Activated gamma-delta T cell treated with Interleukin-2 at 50 U/mL for 16 hours (primary cell): ENCODE measurements at regions not wholly inside any gene's neighbourhood (a gene's known extent, or its start where the extent isn't known, plus 50 kb on each side); places are given as distances from the start of the nearest gene placed in this dataset.

Source experiments
- DNase-seq: peaks from one replicate; pipeline ENCODE4 v3.0.0-alpha.2; 2020

DNA sequence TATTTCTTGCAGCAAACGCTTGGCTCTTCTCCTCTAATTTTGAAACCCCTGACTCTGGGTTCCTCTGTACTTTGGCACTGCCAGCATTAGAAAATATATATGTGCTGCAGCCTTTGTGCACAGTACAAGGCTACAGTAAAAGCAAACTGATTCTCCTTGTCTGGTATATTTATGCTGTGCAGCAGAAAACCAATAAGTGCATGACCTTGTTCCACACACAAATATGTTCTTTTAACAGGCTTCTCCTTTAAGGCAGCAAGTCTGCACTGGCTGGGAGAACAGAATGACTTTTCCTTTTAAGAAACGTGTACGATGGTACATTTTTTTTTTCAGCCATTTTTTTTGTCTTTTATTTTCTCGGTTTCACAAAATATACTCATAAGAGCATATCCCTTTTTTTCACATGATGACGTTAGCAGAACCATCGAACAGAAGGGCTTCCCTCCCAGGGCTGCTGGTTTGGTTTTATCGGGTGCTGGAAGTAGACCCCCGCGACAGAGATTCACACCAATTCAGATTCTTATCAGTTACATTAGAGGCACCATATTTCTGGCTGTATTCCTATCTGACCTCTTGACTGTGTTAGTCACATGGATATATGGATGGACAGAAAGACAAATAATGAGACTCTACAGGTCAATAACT, 129.9 kb upstream of the ARID1B start:
- DNase-seq = no peak

- DNase-seq = no peak
Measured at GRCh38 chr6:156646496-156646895, 130.7 kb upstream of the ARID1B start.

GRCh38 chr6:156645097-156645496, 132.1 kb upstream of the ARID1B start:
- DNase-seq = no peak

- no peak for DNase-seq
Measured at GRCh38 chr6:156639009-156639721, 138.0 kb upstream of the ARID1B start.

DNA sequence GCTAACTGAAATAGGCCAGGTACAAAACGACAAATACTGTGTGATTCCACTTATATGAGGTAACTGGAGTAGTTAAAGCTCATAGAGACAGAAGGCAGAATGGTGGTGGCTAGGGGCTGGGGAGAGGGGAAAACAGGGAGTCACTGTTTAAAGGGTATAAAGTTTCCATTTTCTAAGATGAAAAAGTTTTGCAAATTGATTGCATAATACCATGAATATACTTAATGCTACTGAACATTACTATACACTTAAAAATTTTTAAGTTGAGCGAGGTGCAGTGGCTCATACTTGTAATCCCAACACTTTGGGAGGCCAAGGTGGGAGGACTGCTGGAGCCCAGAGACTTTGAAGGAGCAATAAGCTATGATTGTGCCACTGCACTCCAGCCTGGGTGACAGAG, 138.6 kb upstream of the ARID1B start:
- no peak for DNase-seq

GRCh38 chr6:156634951-156635371, 142.2 kb upstream of the ARID1B start:
- no peak for DNase-seq

DNA sequence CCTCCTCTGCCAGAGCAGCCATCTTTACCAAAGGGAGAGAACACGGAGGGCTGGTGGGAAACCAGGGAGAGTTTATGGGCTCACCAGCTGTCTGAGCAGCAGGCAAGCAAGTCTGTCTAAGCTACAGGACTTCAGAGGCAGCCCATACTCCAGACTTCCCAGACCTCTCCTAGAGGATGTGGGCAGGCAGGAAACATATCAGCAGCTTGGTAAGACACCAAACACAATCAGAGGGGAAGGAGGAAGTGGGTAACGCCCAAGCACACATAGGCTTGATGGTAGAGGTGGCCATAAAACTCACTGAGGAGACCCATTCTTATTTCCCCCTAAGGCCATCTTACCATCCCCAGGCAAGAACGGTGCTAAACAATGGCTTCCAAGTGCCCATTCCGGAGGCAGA, 143.1 kb upstream of the ARID1B start:
- no peak for DNase-seq

DNA sequence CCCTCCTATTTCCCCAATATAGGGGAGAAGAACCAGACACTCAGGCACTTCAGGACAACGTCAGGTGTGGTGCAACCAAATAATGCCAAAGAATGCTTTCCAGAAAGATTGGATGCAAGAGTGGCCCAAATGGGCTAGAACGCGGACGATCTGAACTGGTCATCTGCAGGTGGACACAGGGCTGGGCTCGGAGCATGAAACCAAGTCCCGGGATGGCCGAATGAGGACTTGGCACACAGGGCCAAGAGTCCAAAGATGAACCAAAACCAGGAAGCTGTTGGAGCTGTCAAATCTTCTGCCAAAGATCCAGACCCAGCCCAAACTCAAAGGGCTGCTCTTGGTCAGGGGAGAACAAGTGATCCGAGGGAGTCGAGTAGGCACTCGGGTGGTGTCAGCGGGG, 143.9 kb upstream of the ARID1B start:
- no peak for DNase-seq

GRCh38 chr6:156630613-156631302, 146.4 kb upstream of the ARID1B start:
- no peak for DNase-seq

- DNase-seq = no peak
Measured at GRCh38 chr6:156628805-156629204, 148.4 kb upstream of the ARID1B start.

DNA sequence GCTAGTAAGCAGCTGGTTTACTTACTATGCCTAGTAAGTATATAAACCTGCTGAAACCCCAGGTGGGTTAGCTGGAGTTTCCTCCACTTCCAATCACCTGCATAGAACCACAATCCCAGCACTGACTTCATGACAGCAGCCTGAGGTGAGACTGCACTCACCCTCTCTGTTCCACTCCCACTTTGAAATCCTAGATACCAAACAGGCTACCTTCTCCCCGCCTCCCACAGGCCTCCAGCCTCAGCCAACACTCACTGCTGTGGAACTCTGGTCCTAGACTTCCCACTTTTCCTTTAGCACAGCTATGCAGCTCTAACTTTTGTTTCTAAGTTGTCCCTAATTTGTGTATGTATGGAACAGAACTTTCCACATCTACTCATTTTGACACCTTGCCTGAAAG, 149.7 kb upstream of the ARID1B start:
- DNase-seq = no peak

GRCh38 chr6:156622185-156622584, 155.0 kb upstream of the ARID1B start:
- DNase-seq = no peak

DNA sequence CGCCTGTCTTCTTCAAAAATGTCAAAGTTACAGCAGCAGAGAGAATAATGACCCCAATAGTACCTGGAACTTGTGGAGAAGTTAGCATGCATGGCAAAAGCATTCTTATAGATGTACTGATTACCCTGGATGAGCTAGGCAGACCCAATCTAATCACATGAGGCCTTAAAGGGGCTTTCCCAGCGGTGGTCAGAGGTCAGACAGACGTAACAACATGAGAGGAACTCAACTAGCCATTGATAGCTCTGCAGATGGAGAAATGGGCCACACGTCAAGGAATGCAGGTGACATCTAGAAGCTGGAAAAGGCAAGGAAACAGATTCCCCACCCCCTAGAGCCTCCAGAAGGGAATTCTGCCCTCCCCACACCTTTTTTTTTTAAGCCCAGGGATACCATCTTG, 156.8 kb upstream of the ARID1B start:
- DNase-seq = no peak

DNA sequence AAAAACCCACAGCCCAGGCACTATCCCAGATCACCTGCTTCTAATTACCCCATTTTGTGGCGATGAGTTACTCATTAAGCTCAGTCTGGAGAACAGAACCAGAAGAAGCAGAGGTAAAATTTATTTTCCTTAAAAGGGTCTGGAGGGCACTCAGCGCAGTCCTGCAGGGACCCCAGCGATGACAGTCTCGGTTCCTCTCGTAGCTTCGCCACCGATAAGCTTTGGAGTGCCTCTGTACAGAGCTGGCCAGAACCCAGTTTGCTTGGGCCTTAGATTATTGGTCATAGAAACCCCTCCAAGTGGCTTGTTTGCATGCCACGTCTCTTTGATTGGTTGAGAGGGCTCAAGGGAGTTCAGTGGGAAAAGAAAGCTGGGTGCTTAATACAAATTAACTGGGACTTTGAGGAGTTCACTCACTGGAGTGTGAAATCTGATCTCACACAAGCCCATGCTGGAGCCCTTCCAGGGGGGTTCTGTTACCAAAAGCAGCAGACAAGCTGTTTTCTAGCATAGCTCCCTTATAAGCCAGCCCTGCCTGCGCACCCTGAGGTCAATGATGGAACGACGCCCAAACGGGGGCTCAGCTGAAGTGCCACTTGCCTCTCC, 158.5 kb upstream of the ARID1B start:
- DNase-seq = no peak

DNA sequence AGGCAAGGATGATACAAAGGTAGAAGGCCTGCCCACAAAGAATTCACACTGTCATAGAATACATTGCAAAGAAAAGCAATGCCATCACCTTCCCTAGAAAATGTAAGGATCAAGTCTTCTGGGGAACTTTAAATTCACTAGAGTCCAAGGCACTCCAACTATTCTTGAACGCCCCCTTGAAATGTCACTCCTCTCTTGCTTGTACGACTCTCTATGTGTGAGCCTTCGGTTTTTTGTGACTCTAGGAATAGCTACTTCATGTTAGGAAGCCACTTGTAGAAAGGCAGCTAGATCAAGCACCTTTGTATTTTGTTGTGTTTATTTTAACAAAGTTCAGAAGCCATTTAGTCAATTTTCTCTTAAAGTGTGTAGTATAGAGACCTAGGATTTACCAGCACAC, 159.2 kb upstream of the ARID1B start:
- no peak for DNase-seq

- DNase-seq = no peak
Measured at GRCh38 chr6:156617376-156617775, 159.8 kb upstream of the ARID1B start.

DNA sequence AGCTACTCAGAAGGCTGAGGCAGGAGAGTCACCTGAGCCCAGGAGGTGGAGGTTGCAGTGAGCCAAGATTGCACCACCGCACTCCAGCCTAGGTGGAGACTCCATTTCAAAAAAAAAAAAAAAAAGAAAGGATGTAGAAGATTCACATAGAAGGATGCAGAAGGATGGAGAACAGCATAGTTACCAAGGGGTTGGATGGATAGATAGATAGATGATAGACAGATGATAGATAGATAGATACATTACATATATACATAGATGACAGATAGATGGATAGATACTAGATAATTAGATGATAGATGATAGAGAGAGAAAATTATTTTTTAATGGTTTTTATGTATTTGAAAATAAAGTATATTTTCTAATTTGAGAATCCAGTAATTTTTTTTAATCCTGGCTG, 160.7 kb upstream of the ARID1B start:
- DNase-seq = no peak

DNA sequence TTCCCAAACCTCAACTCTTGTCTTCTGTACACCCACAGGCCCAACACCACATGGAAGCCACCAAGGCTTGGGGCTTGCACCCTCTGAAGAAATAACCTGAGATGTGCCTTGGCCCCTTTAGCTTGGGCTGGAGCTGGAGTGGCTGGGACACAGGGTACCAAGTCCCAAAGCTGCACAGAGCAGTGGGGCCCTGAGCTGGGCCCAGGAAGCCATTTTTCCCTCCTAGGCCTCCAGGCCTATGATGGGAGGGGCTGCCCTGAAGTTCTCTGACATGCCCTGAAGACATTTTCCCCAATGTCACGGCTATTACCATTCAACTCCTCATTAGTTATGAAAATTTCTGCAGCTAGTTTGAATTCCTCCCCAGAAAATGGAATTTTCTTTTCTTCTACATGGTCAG, 163.2 kb upstream of the ARID1B start:
- no peak for DNase-seq

DNA sequence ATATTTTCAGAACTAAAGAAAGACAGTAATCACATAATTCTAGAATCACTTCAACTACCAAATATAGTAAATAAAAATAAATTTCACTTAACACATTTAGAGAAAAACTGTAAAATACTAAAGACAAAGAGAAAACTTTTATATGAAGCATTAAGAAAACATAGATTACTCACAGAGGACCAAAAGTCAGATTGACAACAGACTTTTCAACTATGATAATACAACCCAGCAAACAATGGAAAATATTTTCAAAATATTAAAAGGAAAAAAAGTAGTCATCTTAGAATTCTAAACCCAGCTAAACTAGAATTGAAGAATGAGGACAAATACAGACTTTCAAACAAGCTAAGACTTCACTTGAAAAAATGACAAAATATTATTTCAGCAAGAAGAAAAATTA, 164.8 kb upstream of the ARID1B start:
- DNase-seq = no peak

GRCh38 chr6:156602066-156602385, 175.2 kb upstream of the ARID1B start:
- DNase-seq = no peak

GRCh38 chr6:156601152-156602065, 175.8 kb upstream of the ARID1B start:
- no peak for DNase-seq

DNA sequence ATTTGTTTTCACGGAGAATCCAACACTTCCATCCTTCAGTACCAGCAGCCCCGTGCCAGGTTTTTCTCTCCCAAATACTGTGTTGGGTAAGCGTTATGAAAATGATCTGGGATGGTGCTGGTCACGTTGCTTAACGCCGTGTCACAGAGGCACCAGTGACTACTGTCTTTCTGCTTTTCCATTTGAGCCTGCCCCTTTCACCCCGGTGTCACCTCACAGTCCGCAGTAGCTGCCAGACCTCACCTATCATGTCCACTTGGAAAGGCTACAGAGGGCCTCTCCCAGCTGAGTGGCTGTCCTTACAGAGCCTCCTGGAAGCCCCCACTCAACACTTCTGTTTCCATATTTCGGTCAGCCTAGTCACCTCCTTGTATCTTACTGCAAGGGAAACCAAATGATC, 176.5 kb upstream of the ARID1B start:
- DNase-seq = no peak
